GM12891 (cell line): ENCODE measurements at regions not wholly inside any gene's neighbourhood (a gene's known extent, or its start where the extent isn't known, plus 50 kb on each side); places are given as distances from the start of the nearest gene placed in this dataset.

Experiments used
- DNase-seq: peaks from one replicate; pipeline ENCODE4 v3.0.0; 2011; ENCODE audit warnings: low spot score; ENCODE audit not compliant: insufficient read length
- FAIRE-seq: peaks from 2 replicates; lab custom pipeline; 2011; peaks lifted over from hg19 to GRCh38; lab: Jason Lieb, UNC
- PAX5 ChIP-seq: IDR thresholded peaks from 2 replicates; pipeline ENCODE4 v1.6.1; 2011; ENCODE audit warnings: low read length, moderate library complexity, mild to moderate bottlenecking; ENCODE audit not compliant: insufficient read depth, severe bottlenecking
- POLR2A ChIP-seq: IDR thresholded peaks from 2 replicates; pipeline ENCODE4 v1.6.1; 2011; ENCODE audit warnings: low read depth, low read length, control low read depth
- POLR2AphosphoS5 ChIP-seq: IDR thresholded peaks from 2 replicates; pipeline ENCODE4 v1.6.1; 2011; ENCODE audit warnings: low read depth, low read length, control low read depth
- POU2F2 ChIP-seq: IDR thresholded peaks from 2 replicates; pipeline ENCODE4 v1.6.1; 2011; ENCODE audit warnings: low read depth, mild to moderate bottlenecking, control low read depth, low read length, moderate library complexity
- SPI1 ChIP-seq: IDR thresholded peaks from 2 replicates; pipeline ENCODE4 v1.6.1; 2011; ENCODE audit warnings: low read depth, low read length, control low read depth
- TAF1 ChIP-seq: IDR thresholded peaks from 2 replicates; pipeline ENCODE4 v1.6.1; 2011; ENCODE audit warnings: low read depth, low read length, control low read depth

DNA sequence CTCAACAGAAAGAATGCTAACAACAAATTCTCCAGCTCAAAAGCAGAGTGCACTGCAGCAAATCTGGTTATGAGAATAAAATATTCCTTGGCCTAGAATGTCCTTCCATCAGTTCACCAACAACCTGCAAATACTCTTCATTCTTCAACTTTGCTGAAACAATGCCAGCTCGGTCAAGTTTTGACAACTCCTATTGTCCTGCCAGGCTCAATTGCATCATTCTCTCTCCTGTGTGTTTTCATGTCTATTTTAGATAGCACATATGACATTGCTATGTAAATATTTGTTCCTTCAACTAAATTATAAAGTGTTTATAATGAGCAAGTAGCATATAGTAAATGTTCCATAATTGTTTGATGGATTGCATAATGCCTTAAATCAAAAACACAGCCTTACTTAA, 463.8 kb downstream of the TLE1 start:
- FAIRE-seq (no peak), DNase-seq (no peak)
- TF ChIP-seq POLR2AphosphoS5 (no peak), TAF1 (no peak), POLR2A (no peak), POU2F2 (no peak), SPI1 (no peak), PAX5 (no peak)

DNA sequence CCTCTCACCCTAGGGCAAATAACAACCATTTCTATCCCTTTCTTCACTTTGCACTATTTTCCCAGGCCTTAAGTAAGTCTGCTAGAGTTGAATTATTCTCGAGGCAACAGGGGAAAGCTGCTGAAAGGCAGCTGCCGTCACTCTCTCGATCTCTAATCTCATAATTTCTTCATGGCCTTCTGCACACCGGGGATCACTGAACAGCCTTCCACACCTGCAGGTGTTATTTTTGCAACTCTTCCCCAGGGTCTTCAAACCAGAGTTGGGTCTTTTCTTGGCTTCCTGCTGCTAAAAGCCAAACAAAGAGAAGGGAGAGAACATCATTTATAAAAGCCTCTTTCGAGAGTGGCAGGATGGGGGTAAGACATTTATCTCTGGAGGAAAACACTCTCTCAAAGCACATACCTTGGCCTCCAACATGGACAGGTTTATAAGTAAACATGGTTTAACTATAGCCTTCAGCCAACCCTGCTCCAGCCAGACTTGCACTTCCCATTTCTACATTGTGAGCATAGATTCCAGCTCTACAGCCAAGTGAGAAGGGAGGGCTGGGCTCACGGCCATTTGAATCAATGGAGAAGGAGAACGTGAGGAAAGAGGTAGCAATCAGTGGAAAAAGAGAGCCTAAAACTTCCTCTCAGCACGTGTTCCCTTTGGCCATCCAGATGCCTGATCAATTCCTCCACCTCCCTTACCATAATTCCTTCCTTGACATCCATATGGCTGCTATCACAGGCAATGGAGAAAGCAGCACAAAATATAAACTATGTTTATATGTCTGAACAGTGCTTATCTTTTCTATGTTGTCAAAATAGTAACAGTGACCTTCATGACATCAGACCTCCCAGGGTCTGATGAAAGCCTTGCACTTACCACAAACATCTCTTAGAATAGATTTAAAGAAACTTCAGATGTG, 464.9 kb downstream of the TLE1 start:
- TF ChIP-seq TAF1 (no peak), POU2F2 (no peak), PAX5 (no peak), POLR2A (no peak), SPI1 (no peak), POLR2AphosphoS5 (no peak)
- no peak for FAIRE-seq
- no peak for DNase-seq

DNA sequence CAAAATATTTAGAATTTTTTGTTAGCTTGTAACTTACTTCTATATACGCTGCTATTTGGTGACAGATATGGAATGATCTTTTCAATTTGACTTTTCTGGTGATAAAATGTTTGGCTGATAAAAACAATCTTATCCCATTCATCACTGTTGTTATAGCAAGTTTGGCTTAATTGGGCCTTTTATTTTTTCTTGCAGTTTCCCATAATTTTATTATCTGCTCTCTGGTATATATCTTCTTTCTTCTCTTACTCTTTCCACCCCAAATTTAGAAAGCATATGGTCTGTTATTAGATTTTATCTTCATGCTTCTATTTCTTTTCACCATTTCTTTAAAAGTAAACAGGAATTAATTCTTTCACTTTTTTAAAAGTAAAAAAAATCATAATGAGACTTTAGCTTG, 474.4 kb downstream of the TLE1 start:
- TF ChIP-seq SPI1: no peak
- TF ChIP-seq POLR2A: no peak
- TF ChIP-seq POU2F2: no peak
- no peak for TF ChIP-seq POLR2AphosphoS5
- TF ChIP-seq PAX5: no peak
- no peak for TF ChIP-seq TAF1
- FAIRE-seq (no peak), DNase-seq (no peak)

DNA sequence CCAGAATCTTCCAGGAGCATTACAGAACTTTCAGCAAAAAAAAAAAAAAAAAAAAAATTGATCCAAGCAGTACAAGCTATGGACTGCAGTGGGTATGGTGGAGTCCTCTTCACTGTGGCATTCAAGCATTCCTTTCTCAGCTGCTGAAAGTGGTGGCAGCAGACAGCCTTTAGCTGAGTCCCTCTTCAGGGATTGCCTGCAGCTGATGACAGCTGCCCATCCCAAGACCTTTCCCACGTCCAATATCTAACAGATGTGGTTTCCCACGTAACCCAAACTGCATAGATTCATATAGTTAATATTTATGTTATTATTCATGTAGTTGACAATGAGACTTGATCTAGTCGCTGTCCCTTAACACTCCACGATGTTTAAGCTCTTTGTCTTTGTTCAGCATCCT, 475.9 kb downstream of the TLE1 start:
- no peak for FAIRE-seq
- TF ChIP-seq SPI1 (no peak), POLR2A (no peak), TAF1 (no peak), POLR2AphosphoS5 (no peak), POU2F2 (no peak), PAX5 (no peak)
- DNase-seq: no peak

DNA sequence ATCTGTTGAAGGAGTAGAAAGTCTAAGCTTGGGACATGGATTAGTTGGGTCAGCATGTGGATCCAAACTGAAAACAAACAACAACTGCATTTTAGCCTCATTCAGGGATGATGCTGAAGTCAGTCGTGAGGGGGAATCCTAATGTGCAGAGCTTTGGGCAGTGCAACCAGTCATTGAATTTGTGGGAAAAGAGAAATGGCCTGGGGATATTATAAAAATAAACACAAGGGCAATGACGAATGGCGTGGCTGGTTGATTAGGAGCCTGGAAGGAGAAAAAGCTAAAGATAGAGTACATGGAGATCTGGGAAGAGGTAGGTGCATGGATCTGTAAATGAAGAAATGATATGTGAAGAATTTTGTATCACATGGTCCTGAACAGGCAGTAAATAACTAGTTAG, 477.6 kb downstream of the TLE1 start:
- TF ChIP-seq PAX5: no peak
- no peak for TF ChIP-seq SPI1
- TF ChIP-seq POLR2AphosphoS5: no peak
- no peak for TF ChIP-seq POU2F2
- no peak for TF ChIP-seq TAF1
- no peak for TF ChIP-seq POLR2A
- DNase-seq (no peak), FAIRE-seq (no peak)

DNA sequence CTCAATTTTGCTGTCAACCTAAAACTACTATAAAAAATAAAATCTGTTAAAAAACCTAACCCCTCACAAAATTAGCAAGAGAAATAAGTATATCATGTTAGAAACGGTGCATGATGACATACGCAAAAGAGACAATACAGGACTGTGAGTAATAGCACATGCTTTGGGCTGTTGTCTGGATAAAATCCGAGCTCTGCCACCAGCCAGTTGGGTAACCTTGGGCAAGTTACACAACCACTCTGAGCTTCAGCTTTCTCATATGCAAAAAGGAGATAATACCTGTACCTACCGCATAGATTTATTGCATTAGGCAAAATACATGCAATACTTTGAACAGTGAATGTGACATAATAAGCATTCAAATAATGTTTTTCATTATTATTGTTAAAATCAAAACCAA, 481.7 kb downstream of the TLE1 start:
- FAIRE-seq (no peak), DNase-seq (no peak)
- TF ChIP-seq PAX5: no peak
- TF ChIP-seq TAF1: no peak
- TF ChIP-seq SPI1: no peak
- TF ChIP-seq POLR2A: no peak
- no peak for TF ChIP-seq POLR2AphosphoS5
- no peak for TF ChIP-seq POU2F2

DNA sequence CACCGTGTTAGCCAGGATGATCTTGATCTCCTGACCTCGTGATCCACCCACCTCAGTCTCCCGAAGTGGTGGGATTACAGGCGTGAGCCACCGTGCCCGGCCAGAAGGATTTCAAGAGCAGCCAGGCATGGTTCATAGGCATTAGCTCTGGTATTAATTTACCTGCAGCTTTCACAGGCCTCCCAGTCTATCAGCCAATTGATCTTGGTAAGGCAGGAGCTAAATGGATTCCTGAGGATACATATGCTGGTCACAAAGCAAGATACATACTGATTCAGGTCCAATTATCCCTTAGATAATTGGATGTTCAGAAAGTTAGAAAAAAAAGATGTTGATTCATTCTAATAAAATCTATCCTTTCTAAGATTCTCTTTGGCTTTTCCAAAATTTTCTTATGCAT, 487.1 kb downstream of the TLE1 start:
- no peak for FAIRE-seq

GRCh38 chr9:81195206-81195605, 494.1 kb downstream of the TLE1 start:
- FAIRE-seq (no peak), DNase-seq (no peak)
- TF ChIP-seq POLR2AphosphoS5: no peak
- TF ChIP-seq SPI1: no peak
- TF ChIP-seq TAF1: no peak
- TF ChIP-seq POU2F2: no peak
- no peak for TF ChIP-seq POLR2A
- no peak for TF ChIP-seq PAX5

More for the DNA sequence above, 487.1 kb downstream of the TLE1 start:
- DNase-seq: no peak
- TF ChIP-seq PAX5 (no peak), POU2F2 (no peak), SPI1 (no peak), POLR2A (no peak), POLR2AphosphoS5 (no peak), TAF1 (no peak)

DNA sequence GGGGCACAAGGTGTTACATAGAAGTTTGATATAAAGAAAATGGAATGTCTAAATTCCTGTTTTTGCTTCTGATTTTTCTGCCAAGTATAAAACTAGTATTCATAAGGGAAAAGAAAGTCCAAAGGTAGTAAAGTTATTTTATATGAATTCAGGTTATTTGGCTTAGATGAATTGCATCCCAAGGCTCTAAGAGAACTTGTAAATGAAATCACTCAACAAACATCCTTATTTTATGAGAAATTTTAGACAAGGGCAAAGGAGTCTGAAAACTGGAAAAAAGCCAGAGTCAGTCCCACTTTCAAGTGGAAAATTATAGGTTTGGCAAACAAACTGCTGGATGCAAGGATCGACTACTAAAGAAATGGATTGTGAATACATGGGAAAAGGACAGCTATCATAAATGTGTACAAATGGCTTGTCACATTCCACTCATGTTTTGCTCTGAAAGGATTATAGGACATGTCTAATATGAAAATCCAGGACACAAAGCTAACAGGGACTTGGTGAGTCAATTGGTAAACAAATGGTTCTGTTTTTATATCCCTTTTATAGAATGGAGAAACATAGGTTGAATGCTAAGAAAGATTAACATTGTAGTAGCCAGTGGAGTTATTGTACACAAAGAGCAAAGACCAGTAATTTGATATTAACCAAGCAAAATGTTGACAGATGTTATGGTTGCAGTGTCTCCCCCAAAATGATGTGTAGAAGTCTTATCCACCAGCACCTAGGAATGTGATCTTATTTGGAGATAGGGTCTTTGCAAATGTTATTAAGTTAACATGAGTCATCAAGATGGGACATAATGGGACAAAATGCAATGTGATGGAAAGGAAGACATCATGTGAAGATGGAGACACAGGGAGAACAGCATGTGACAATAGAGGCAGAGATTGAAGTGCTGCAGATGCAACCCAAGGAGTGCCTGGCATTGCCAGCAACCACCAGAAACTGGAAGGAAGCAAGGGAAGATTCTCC, 495.7 kb downstream of the TLE1 start:
- FAIRE-seq (no peak), DNase-seq (no peak)
- TF ChIP-seq POU2F2 (no peak), TAF1 (no peak), SPI1 (no peak), POLR2AphosphoS5 (no peak), PAX5 (no peak), POLR2A (no peak)
